Head of caudate nucleus (tissue), 42 donors: ENCODE measurements at regions not wholly inside any gene's neighbourhood (a gene's known extent, or its start where the extent isn't known, plus 50 kb on each side); places are given as distances from the start of the nearest gene placed in this dataset.
A peak's percentile ranks its signal among the peaks of the same experiment; 100 is the strongest.

Experiments
- DNase-seq, 42 donors: peaks; one replicate each; pipeline versions ENCODE4 v3.0.0 to v3.0.0-alpha.2; 2020 to 2021; ENCODE audit warnings: mixed read lengths in 7 of 42
- intact Hi-C: fragments of 100-400 bp; cut with DNase I; formaldehyde crosslinking; loops from one replicate; pipeline ENCODE4 v1.15.0; 2022

DNA sequence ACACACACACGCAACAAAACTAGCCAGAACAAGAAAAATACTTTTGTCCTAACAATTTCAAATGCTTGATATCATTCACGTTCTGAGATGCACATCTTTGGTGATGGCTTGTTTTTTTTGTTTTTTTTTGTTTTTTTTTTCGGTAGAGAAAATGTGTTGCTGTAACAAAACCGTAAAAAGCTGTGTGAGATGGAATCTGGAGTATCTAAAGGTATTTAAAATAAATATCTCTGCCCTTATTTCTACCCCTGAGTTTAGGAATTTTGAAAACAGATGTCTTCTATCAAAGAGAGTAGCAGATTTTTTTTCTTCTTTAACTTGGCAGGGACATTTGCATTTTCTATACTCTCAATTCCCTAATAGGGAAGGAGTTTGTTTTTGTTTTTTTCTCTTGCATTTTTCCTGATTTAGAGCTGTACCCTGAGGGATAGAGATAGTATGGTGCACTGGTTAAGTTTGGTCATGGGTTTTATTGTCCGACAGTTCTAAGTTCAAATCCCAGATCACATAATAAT lies 446.6 kb downstream of the KLF5 start:
- DNase-seq: no peak
- intact Hi-C loops: no loop called here

DNA sequence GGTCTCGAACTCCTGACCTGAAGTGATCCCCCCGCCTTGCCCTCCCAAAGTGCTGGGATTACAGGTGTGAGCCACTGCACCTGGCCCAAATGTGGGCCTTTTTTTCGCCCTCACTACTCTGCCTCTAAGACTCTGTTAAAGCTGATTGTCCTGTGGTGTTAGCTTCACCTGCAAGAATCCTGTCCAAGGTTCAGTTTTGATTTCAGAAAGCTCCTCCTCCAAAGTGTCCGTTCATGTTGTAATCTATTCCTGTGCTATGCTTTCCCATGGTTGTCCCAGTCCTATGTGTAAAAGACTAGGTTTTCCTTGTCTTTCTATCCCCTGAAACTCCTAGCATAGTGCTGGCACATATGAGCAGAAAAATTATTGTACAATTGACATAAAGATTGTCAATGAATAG lies 440.9 kb downstream of the KLF5 start:
- DNase-seq: no peak
- intact Hi-C loops: no loop called here

DNA sequence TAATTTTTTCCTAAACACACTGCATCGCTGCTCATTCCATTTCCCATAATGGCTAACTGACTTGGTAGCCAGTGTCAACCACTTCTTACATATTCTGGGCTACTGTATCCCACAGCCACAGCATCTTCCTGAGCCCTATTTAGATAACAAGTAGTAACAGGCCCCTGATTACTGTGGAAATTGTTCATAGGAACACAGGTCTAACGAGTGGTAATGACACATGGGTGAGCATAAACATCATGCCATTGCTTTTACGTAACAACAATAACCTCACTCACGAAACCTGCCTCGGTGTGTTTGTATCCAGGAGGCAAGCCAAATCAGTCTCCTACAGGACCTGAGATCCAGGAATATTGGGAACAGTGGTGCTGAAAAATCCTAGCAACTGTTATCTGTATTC lies 438.6 kb downstream of the KLF5 start:
- no peak for DNase-seq
- intact Hi-C loops: no loop called here

DNA sequence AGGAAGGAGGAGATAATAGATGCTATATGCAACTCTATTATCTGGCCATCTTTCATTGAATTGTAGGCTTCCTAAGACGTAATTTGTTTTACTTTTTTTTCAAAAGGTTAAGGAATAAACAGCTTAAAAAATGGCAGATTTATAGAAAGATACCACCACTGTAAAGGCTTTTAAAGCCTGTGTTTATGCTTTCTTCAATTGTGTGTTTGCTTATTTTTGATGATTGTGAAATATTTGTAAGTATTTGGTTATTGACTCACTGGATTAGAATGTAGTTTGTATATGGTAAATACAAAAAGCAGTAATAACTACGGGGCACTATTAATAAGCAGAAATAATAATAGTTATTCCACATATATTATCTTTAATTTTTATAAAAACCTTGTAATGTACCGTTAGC lies 437.9 kb downstream of the KLF5 start:
- intact Hi-C loops: no loop called here
- DNase-seq: no peak

DNA sequence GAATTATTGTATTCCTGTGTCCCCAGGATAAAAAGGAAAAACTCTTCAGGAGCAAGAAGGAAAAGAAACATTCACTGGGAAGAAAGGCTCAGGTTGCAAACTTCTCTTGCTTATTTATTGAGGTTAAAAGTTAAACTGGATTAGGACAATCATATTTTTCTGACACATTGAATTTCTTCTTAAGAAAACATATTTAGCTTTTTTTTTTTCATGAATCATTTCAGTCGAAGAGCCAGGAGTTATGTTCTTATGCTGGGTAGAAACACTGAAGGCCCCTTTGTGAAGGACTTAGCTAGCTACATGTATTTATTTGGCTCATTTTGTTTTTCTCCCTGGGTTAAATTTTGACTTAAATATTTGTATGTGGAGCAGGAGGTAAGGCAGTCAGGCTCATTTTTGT lies 434.0 kb downstream of the KLF5 start:
- intact Hi-C loops: no loop called here
- no peak for DNase-seq

DNA sequence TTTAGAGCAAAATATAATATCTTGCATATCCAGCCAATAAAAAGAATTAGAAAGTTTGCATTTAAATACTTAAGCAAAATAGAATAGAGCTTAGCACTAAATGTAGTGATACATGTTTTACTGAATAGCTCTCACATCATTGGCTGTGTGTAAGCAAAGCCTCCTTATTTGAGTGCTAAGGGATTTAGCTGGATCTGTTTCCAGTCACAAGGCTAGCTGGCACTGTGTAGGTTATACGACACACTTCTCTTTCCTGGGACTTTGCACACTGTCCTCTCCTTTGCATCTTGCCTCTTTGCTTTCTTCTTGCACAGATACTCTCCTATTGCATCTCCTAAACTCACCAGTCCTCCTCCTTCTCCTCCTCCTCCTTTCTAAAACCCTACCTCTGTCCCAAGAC lies 423.8 kb downstream of the KLF5 start:
- intact Hi-C loops: no loop called here
- DNase-seq: no peak

DNA sequence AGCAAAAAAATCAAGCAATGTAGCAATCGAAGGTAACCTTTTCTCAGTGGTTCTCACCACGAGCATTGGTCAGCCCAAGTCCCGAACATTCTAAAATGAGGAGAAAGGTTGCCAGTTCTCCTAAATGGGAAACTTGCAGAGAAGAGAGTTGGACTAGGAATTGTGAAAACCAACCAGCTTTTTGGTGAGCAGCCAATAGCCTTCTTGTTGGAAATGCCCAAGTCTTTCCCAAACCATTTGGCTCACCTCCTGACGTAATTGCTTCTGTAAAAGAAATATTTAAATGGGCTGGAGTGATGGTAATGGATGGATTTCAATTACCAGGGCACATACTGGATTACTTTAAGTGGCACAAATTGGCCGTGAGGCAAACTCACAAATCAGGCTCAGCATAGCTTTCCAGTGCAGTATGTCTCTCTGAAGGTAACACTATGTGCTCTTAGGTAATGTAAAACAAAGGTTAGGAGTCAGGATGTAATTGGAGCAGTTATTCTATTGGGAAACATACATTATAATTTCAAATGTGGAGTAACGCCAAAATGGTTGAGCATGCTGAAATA lies 423.2 kb downstream of the KLF5 start:
- peak in 3 of 42 donors; percentile 2 to 55 (median 6) for DNase-seq
- intact Hi-C loops: no loop called here

DNA sequence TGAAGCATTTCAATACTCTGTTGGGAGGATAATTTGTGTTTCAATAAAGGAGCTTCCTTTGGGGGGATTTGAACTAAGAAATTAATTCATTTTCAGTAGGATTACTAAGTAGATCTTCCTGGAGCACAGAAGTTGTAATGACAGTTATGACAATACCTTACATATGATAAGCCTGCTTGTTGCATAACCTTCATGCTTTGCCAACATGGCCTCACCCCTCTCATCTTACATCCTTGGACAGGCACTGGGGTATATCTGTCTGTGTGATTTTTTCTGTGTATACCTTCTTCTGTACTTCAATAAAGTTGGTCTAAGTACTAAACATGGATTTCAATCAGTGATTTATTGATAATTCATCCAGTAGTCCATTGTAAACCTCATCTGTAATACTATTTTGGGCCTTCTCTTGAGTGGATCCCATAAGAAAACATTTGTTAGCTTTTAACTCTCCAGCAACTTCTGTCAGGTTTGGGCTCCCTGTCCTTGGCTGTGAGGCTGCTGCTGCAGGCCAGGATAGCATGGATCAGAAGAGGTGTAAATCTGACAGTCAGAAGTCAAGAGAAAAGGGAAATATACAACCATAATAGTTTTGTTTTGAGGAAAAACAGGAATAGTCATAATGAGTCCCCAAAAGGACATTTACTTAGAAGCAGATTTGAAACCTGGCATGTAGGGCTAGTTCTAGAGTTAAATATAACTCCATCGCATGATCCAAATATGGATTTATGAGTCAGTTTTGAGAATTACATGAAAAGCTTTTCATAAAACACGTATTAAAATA lies 422.2 kb downstream of the KLF5 start:
- intact Hi-C loops: no loop called here
- DNase-seq: no peak

DNA sequence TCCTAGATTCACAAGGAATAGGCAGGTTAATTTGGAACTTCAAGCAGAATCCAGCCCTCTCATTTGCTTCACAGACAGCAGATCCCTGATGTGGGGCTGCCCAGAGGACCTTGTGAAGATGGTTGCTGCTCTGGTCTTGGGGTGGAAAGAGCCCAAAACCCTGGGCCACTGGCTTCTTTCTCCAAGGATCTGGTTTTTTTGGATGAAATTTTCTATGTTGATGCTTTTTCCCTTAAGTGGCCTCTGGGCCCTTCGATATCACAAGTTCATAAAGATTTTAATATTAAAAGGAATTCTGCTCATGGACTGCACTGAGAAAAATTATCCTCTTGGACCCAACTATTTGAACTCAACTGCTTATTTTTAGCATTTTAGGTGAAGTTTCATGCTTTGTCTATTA lies 421.1 kb downstream of the KLF5 start:
- DNase-seq: no peak
- intact Hi-C loops: no loop called here

DNA sequence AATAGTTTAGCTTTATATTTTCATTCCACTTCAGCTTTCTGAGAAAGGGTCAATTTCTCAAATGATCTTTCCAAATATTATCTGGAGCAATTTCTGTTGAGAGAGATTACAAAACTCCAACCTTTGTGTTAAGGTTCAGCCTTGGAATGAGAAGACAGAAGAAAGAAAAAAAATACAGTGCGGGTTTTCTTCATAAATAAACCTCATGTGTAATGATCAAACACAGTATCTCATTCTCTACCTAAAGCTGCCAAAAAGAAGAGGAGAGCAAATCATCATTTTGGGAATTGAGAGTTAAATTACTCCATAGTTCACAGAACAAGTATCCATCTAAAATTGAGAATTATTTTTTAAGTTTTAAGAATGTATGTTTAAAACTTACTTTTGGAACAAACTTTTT lies 420.5 kb downstream of the KLF5 start:
- no peak for DNase-seq
- intact Hi-C loops: no loop called here

DNA sequence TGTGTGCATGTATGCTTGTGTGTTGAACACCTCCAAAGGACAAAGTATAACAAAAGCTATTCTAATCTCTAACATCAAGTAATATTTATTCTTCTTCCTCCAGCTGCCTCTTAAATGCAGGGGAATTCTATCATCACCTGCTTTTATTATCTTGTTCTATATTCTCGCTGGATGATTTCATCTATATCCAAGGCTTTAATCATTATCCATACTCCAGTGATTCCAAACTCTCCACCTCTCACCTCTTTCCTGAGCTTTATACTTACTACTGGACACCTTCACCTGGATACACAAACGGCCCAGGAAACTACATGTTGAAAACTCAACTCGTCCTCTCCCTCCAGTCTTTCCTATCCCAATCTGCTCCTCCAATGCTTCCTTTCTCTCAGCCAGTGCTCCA lies 418.6 kb downstream of the KLF5 start:
- intact Hi-C loops: no loop called here
- DNase-seq: no peak

DNA sequence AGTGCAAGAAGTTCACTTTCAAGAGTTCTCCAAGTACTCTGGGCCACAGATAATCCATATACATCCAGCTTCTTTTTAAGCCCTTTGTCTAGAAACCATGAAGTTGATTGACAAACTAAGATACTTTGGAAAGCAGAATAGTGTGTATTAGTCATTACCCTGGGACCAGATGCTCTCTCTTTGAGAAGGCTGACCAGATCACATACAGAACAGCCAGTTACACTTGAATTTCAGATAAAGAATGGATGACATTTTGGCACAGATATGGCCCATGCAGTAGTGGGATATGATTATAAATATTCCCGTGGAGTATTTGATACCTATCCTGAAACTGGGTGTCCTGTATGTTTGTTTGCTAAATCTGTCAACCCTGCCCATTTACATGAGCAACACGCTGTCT lies 414.2 kb downstream of the KLF5 start:
- no peak for DNase-seq
- intact Hi-C loops: no loop called here

DNA sequence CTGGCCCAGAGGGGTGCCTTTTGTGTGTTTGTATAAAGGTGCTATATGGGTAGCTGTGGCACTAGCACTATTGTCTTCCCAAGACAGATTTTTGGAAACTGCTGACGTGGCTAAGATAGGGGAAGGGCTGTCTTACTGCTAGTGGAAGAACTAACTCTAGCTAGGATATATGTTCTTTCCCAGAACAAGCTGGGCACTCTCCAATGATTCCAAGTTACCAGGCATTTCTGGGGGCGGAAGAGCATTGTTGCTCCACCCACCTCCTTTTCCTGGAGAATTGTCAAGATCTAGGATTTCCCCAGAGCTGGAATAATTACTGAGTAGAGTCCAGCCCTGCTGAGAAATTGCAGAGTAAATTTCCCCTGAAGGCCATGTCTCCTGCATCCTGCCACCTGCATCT lies 408.3 kb downstream of the KLF5 start:
- DNase-seq: no peak
- intact Hi-C loops: no loop called here

DNA sequence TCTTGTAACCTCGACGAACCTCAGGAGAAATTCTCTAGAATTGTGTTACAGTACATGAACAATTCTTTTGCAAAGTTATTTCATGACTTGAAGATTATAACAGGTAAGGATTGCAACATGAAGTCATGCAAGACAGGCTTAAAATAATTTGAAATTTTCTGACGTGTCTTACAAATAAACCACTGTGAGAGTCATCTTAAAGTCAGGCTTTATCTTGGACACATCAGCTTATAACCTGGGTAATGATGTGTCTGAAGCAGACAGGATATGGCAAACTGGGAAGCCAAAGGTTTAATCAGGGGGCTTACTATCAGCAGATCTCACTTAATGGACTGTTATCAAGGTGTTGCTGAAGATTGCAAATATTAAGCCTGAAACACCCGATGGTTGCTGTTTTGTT lies 407.8 kb downstream of the KLF5 start:
- intact Hi-C loops: no loop called here
- no peak for DNase-seq

DNA sequence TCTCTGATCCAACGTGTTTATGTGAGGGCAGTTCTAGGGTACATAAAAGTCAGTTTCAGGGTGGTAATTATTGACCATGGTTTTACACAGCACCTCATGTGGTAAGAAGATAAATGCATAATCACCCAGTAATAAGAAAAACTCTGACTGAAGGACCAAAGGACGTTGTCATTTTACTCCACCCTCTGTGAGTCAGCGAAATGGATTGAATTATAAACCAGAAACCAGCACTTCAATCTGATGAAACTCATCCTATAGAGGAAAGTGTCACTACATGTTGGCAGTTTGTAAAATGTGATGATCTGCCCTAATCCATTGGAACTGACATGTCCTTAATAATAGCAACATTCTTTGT lies 406.8 kb downstream of the KLF5 start:
- intact Hi-C loops: no loop called here
- DNase-seq: no peak

DNA sequence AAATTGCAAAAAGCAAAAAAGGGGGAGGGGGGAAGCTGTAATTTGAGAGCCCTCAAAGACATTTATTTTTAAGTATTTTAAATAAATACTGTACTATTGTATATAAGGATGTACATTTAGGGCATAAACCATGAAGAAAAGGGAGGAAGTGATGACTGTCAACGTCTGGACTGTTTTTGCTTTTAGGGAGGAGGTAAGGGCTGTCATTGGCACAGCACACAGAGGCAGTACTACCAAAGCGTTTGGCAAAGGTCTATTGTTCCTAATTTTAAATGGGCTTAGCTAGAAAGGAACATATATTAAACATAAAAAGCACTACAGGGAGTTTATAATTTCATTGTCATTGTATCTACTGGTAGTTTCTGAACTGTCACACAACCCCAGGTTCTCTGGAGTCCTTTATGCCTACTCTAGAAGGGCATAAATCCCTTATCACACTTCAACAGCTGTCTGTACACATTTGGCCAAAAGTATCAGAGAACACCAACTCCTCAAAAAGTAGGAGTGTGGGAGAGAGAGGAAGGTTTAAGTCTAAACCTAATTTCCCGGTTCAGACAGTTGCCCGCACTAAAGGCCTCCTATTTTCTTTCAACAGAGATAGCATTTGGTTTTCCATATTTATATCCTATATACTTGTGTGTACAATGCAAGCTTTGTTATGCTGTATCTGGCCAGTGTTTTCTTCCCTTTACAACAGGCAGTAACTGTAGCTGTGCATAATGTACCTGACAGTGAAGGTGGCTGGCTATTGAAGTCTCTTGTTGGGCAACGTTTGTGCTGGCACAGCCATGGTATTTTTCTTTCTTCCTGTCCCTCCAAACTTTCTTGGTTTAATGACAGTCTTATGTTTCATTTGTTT lies 406.2 kb downstream of the KLF5 start:
- no peak for DNase-seq
- intact Hi-C loops: no loop called here

DNA sequence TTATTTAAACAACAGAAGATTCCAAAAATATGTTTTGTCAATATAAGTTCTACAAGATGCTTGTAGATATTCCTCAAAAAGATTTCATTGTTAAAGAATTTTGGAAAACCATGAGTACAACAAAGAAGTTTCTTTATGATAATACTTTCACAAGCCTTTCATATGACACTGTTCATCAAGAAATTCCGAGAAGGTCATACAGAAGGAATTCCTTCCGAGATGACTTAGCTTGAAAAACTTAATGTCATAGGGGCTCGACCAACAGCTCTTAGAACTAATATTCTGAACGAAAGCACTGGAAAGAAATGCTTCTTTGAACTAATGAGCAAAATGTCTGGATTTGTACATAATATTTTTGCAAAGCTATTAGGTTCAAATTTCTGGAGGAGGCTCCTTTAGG lies 403.4 kb downstream of the KLF5 start:
- DNase-seq: no peak
- intact Hi-C loops: no loop called here

DNA sequence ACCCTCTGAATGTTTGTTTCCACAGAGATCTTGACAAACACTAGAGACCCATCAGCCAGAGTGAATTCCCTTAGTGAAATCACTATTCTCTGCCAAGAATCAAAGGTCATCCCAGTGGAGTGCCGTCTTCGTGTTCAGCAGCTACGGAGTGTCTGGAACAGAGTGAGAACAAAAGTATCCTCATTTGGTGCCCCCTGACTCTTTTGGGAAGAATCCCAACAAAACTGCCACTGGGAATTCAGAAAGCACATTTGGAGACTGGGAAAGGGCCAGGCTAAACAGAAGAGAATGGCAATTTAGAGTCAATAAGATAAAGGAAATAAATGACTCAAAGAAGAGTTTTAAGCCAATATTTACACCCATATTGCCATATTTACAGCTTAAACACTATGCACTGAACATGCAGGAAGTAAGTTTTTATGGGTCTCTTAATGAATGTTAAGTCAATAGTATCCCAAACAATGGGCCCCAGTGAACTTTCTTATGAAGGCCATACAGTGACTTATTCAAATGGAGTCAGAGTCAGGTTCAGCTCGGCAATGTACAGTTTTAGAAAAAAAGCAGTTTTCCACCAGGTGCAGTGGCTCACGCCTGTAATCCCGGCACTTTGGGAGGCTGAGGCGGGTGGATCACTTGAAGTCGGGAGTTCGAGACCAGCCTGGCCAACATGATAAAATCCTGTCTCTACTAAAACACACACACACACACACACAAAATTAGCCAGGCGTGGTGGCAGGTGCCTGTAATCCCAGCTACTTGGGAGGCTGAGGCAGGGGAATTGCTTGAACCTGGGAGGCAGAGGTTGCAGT lies 392.6 kb downstream of the KLF5 start:
- DNase-seq: no peak
- intact Hi-C loops: no loop called here

DNA sequence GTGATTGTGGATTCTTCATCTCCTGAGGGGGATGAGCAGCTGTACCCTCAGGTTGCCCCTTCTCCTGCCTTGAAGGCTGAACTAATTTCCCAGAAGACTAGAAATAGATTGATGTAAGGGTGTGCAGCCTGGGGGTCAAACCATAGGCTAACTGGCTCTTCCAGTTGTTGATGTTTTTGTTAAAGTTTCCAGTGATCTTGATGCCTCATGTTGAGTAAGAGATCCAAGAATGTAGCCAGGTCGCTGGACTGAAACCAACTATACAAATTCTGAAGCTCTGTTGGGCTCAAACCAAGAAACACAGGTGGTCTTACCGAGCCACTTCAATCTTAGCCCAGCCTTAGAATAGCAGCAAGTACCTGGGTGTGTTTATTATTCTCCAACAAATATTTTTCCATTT lies 391.8 kb downstream of the KLF5 start:
- intact Hi-C loops: no loop called here
- DNase-seq: no peak

DNA sequence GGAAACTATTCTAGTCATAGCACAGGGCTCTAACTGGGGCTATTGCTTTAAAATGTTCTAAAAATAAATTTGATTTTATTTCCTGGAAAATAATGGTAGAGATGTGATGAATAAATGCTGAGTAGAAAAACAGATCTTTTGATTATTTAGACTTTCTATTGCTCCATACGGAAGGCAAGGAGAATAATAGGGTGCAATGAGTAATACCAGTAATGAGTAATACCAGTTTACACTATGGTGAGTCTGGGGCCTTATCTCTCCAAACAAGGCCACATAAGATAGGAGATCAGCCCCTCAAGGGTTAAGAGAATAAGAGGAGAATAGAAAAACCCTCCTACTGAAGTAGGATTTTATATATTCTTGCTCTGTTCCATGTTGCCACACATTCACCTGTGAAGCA lies 390.4 kb downstream of the KLF5 start:
- intact Hi-C loops: no loop called here
- no peak for DNase-seq
